ENCODE measurements at regions not wholly inside any gene's neighbourhood (a gene's known extent, or its start where the extent isn't known, plus 50 kb on each side); places are given as distances from the start of the nearest gene placed in this dataset.
"Not testable (repeated sequence)": the region's sequence is repeated elsewhere in the genome, so short reads cannot be mapped to it uniquely, and the experiment has no call there.

GRCh38 chr13:78056865-78057264, 138.2 kb upstream of the EDNRB start:
- DNase-seq: not testable (repeated sequence)

- DNase-seq: no peak
Measured at GRCh38 chr13:78054157-78054556, 135.5 kb upstream of the EDNRB start.

GRCh38 chr13:78047151-78047550, 128.5 kb upstream of the EDNRB start:
- DNase-seq: no peak

- no peak for DNase-seq
Measured at GRCh38 chr13:78046331-78046730, 127.7 kb upstream of the EDNRB start.

GRCh38 chr13:78045916-78046315, 127.3 kb upstream of the EDNRB start:
- DNase-seq: no peak

- not testable (repeated sequence) for DNase-seq
Measured at GRCh38 chr13:78041366-78041765, 122.7 kb upstream of the EDNRB start.

GRCh38 chr13:78040205-78040830, 121.7 kb upstream of the EDNRB start:
- DNase-seq: no peak

- no peak for DNase-seq
Measured at GRCh38 chr13:78036841-78037240, 118.2 kb upstream of the EDNRB start.

- DNase-seq: no peak
Measured at GRCh38 chr13:78035500-78035899, 116.9 kb upstream of the EDNRB start.

- no peak for DNase-seq
Measured at GRCh38 chr13:78033509-78033908, 114.9 kb upstream of the EDNRB start.

- no peak for DNase-seq
Measured at GRCh38 chr13:78032132-78032531, 113.5 kb upstream of the EDNRB start.

GRCh38 chr13:78030341-78030896, 111.8 kb upstream of the EDNRB start:
- DNase-seq: no peak

GRCh38 chr13:78029901-78030300, 111.3 kb upstream of the EDNRB start:
- DNase-seq: no peak

GRCh38 chr13:78028960-78029359, 110.3 kb upstream of the EDNRB start:
- no peak for DNase-seq

- DNase-seq: no peak
Measured at GRCh38 chr13:78024996-78025395, 106.4 kb upstream of the EDNRB start.

- peak; percentile 52 for DNase-seq
Measured at GRCh38 chr13:78022164-78022877, 103.7 kb upstream of the EDNRB start.

- no peak for DNase-seq
Measured at GRCh38 chr13:78020861-78021260, 102.2 kb upstream of the EDNRB start.

GRCh38 chr13:78015782-78016181, 97.2 kb upstream of the EDNRB start:
- DNase-seq: no peak

- DNase-seq: no peak
Measured at GRCh38 chr13:78012046-78012445, 93.4 kb upstream of the EDNRB start.

- DNase-seq: no peak
Measured at GRCh38 chr13:78004821-78005220, 86.2 kb upstream of the EDNRB start.

GRCh38 chr13:77999746-78000145, 81.1 kb upstream of the EDNRB start:
- no peak for DNase-seq

- no peak for DNase-seq
Measured at GRCh38 chr13:77994166-77994565, 75.5 kb upstream of the EDNRB start.

GRCh38 chr13:77991003-77991402, 72.4 kb upstream of the EDNRB start:
- DNase-seq: no peak

GRCh38 chr13:77989281-77989680, 70.7 kb upstream of the EDNRB start:
- no peak for DNase-seq

- DNase-seq: no peak
Measured at GRCh38 chr13:77988355-77988754, 69.7 kb upstream of the EDNRB start.
